D721Med (cell line): ENCODE measurements at regions not wholly inside any gene's neighbourhood (a gene's known extent, or its start where the extent isn't known, plus 50 kb on each side); places are given as distances from the start of the nearest gene placed in this dataset.

Experiments
- DNase-seq: peaks from one replicate; pipeline ENCODE4 v3.0.0; 2011; ENCODE audit warnings: low spot score; ENCODE audit not compliant: insufficient read length
- FAIRE-seq: peaks from 2 replicates; lab custom pipeline; 2011; peaks lifted over from hg19 to GRCh38; lab: Jason Lieb, UNC
- TF ChIP-seq, protein P1 (sequence below): IDR thresholded peaks from 2 replicates; pipeline ENCODE4 v1.5.1; 2012; ENCODE audit warnings: mild to moderate bottlenecking, control low read depth; ENCODE audit not compliant: insufficient read depth; ENCODE audit errors: missing control alignments

DNA sequence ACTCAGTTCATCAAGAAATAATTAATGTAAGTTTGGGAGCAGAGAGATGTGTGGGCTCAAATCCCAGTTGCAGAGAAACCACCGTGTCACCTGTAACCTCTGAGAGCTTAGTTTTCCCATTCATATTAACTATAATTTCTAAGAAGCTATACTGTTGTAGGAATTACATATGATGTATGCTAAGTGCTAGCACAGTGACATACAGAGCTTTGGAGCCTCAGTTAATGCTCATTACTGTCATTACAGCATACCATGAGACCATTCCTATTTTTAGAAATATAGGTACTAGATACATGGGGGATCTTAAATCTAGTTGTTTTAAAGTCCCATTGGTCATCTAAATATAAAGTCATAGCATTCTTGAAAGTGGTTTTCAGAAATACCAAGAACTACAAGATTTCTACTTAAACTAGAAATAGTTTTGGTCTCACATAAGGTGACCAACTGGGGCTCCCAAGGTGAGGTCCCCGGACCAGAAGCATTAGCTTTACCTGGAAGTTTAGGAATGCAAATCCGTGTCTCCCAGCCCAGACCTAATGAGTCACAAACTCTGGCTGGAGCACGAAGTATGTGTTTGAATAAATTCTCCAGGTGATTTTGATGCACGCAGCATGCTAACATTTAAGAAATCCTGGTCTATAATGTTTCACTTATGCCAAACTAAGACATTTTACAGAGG is 144.6 kb downstream of the LACC1 start:
- TF ChIP-seq, protein P1, sequence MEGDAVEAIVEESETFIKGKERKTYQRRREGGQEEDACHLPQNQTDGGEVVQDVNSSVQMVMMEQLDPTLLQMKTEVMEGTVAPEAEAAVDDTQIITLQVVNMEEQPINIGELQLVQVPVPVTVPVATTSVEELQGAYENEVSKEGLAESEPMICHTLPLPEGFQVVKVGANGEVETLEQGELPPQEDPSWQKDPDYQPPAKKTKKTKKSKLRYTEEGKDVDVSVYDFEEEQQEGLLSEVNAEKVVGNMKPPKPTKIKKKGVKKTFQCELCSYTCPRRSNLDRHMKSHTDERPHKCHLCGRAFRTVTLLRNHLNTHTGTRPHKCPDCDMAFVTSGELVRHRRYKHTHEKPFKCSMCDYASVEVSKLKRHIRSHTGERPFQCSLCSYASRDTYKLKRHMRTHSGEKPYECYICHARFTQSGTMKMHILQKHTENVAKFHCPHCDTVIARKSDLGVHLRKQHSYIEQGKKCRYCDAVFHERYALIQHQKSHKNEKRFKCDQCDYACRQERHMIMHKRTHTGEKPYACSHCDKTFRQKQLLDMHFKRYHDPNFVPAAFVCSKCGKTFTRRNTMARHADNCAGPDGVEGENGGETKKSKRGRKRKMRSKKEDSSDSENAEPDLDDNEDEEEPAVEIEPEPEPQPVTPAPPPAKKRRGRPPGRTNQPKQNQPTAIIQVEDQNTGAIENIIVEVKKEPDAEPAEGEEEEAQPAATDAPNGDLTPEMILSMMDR, result no peak
- no peak for FAIRE-seq

DNA sequence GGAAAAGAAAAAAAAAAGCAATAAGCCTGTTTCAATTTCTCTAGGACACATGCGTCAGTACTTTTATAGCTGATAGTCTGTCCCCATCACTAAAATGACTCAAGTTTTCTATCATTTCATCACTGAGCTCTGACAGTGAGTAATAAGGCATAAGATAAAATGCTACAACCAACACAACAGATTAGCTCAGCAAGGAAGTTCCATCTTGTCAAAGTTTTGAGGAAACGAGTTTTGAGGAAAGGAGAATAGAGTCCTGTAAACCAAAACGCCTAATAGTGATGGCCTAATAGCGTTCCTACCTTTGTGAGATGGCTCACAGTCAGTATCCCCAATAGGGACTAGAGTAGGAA is 145.1 kb downstream of the LACC1 start:
- DNase-seq, result no peak
- FAIRE-seq, result no peak
- TF ChIP-seq, protein P1, result no peak

More for the DNA sequence above, 144.6 kb downstream of the LACC1 start:
- no peak for DNase-seq

DNA sequence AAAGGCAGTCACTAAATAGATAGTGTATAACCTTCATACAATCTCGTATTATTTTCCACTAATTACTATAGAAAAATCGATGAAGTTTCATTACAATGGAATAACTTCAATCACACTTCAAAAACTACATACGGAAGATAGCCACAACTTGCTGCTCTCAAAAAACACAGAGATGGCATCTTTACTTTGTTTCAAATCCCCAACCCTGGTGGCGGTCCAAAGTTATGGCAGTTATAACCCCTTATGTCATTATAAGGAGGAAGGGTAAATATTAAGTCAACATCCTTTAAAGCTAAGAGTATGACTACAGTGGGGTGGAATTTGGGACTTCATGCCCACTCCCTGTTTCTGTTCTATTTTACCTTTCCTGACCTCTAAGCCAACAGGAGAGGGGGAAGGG is 146.5 kb downstream of the LACC1 start:
- TF ChIP-seq, protein P1, result no peak
- FAIRE-seq (no peak), DNase-seq (no peak)

DNA sequence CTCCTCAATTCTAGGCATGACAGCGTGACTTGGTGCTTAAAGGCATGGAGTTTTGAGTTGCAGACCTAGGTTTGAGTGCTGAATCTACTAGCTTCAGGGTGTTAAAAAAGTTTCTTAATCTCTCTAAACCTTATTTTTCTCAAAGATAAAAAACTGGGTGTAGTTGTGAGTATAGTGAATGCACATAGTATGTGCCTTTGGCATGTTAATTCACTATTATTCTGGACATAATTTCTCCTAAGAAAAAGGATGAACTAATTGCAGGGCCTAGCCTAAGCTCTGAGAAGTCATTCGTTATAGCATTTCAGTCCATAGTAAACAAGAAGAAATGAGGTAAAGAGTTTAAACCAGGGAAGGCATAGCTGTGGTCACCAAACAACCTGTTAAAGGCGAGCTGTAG is 149.0 kb downstream of the LACC1 start:
- FAIRE-seq, result no peak
- no peak for DNase-seq
- TF ChIP-seq, protein P1, result no peak

DNA sequence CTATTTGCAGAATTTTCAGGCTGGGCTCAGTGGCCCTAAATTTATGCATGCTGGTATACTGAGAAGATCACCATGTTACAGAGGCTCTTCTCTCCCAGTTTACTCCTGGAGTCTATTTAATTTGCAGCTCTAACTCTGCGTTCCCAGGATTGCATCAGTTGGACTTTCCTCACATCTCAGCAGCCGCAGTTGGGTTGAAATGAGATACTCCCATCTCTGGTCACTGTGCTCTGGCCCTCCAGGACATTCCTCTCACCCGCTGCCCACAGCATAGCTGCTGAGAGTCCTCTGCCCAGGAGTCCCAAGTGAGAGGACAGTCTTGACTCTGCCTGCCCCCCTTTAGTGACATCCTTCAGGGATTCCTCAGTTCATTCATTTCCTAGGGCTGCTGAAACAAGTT is 150.9 kb downstream of the LACC1 start:
- FAIRE-seq (no peak), DNase-seq (no peak)
- TF ChIP-seq, protein P1, result no peak

DNA sequence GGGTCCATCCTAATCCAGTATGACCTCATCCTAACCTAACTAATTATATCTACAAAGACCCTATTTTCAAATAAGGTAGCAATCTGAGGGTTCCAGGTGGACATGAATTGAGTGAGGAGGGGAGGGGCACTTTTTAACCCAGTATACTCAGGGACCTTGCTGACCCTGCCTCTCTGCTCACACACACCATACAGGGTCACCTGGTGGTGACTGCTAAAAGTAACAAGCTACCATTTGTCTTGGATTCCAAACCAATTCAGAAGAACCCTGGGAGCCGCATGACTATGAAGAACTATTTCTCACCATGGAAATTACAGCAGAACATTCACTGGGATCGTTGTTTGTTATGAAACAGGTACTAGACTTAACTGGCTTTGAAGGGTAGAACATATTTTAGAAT is 151.9 kb downstream of the LACC1 start:
- DNase-seq, result no peak
- TF ChIP-seq, protein P1, result no peak
- no peak for FAIRE-seq

DNA sequence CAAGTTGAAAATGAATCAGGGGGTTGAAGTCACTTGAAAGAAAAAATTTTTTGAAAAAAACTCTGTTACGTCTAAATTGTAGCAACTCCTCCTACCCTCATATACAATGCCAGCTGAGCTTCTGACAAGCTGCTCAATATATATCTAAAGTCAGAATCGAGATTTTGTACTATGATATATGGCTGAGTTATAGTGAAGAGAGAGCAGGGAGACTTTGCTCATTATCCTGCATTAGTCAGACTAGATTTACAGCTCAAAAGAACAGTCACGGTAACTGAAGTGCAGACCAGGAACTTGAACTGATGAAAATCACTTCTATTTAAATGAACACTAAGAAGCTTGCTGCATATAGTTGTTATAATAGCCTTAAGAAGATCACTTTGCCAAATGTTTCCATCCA is 153.1 kb downstream of the LACC1 start:
- TF ChIP-seq, protein P1, result no peak
- no peak for FAIRE-seq
- DNase-seq, result no peak
